ENCODE measurements at regions not wholly inside any gene's neighbourhood (a gene's known extent, or its start where the extent isn't known, plus 50 kb on each side); places are given as distances from the start of the nearest gene placed in this dataset.

DNA sequence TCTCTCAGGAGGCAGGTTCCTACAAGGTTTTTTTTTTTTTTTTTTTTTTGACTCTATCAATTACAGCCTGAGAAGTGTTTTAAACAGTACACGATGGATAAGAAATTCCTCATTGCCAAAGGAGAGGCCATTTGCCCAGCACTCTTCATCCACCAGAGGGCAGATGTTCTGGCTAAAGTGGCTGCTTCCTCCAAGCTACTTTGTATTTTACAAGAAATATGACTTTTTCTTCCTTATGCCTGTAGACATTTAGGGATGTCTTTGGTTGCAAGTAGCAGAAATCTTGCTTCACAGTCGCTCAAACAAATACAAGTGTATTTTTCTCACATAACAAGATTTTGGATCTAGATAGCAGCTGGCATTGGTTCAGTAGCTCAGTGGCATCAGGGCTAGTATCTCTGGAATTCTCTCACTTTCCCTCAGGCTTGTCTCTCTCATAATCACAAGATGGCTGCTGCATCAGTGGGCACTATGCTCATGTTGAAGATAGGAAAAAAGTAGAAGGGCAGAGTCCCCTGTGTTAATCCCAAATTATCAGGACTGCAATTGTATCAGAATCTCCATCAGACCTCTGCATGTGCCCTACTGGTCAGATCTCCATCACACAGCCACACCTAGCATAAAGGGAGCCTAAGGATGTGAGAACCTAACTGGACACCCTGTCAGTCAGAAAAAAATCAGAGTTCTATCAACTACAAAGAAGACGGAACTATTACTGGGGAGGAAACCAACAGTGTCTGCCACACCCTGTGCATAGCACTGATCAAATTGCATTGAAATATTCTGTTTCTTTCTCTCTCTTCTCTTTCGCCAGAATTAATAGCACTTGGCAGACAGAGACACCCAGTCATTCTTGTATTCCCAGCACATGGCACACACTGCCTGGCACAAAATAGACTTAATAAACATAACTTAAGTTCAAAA lies 138.9 kb upstream of the COL8A1 start:
- DNase-seq = peak; percentile 27 to 51

DNA sequence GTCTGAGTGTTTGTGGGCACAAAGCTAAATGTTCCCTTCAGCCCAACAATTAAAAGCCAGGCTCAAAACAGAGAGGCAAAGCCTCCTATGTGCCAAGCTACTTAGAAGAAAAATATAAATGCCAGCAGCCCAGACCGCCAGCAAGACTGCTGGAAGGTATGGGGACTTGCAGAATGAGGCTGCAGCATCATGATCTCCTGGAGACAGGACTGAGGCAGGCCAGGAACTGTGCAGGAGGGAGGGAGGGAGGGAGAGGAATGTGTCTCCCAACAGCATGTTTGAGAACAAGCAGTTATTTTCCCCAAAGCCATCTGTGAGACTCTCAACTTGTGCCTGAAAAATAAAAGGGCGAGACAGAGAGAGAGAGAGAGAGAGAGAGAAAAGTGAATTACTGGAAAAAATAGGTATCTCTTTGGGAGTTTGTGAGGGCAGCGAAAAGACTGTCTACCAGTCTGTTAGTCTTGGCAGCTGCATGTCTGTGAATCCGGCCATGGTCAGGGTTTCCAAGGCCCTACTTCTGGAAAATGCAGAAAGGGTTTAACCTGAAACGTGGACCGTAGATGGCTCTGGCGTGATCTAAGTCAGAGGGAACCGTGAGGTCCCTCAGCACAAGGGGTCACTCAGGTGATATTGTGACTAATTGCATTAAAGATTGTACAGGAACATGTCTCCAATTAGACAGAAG lies 139.7 kb upstream of the COL8A1 start:
- DNase-seq = no peak

DNA sequence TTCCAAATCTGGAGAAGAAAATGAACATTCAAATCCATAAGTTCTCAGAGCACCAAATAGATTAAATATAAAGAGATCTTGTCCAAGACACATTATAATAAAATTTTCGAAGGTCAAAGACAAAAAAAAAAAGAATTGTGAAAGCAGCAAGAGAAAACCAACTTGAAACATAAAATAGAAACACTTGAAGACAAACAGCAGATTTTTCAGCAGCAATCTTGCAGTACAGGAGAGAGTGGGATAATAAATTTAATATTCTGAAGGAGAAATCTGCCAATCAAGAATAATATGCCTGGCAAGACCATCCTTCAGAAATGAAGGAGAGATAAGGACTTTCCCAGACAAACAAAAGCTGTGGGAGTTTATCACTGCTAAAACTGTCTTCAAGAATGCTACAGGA lies 150.5 kb upstream of the COL8A1 start:
- DNase-seq = no peak

GRCh38 chr3:99485286-99485685 lies 153.1 kb upstream of the COL8A1 start:
- DNase-seq = no peak

DNA sequence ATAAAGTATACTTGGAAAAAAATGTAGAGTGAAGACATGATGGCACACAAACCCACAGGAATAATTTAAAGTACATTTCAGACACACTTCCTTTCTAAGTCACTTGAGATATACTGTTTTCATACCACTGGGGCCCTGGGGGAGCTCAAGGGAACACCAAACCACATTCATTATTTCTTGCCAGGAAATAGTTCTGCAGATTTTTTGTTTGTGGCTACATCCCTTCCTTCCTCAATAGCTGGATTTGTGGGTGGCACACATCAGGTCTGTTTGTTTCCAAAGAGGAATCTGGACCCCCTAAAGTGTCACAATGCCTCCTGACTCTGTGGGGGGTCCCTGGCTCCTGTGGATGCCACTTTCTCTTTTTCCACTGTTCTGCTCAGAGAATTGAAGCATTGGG lies 153.5 kb upstream of the COL8A1 start:
- DNase-seq = no peak

DNA sequence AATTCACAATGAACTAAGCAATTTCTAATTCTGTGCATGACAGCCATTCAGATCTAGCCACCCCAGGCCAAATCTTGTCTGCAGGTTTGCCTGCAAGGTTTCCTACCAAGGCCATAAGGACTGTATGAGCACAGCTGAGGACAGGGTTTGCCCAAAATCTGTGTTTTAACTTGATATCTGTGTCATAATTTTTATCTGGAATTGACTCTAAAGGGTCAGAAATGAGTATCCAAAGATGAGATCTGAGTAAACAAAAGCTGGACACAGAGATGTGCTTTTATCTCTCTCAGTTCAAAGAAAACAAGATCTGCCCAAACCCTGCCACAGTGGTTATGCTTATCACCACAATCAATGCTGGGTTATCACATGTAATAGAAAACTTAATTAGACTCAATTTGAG lies 154.6 kb upstream of the COL8A1 start:
- DNase-seq = no peak

GRCh38 chr3:99482191-99482590 lies 156.2 kb upstream of the COL8A1 start:
- no peak for DNase-seq

DNA sequence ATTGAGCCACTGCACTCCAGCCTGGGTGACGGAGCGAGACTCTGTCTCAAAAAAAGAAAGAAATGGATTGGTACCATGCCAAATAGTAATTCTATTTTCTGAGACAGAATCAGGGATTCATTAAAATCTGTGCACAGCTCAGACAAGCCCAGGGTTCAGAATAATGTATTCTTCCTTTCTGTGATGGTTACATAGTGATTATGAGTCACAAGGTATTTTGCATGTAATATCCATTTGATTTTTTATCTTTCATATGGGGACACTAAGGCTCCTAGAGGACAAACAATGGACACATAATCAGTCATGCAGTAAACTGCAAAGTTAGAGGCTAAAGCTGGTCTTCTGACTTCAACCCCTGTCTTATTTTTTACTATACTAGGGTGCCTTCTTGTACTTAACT lies 156.8 kb upstream of the COL8A1 start:
- DNase-seq = no peak

- DNase-seq = no peak
These were observed 158.6 kb upstream of the COL8A1 start for GRCh38 chr3:99479768-99480167.

GRCh38 chr3:99477650-99478049 lies 160.7 kb upstream of the COL8A1 start:
- no peak for DNase-seq

- no peak for DNase-seq
These were observed 163.2 kb upstream of the COL8A1 start for GRCh38 chr3:99475229-99475628.

- no peak for DNase-seq
These were observed 163.6 kb upstream of the COL8A1 start for GRCh38 chr3:99474776-99475175.

DNA sequence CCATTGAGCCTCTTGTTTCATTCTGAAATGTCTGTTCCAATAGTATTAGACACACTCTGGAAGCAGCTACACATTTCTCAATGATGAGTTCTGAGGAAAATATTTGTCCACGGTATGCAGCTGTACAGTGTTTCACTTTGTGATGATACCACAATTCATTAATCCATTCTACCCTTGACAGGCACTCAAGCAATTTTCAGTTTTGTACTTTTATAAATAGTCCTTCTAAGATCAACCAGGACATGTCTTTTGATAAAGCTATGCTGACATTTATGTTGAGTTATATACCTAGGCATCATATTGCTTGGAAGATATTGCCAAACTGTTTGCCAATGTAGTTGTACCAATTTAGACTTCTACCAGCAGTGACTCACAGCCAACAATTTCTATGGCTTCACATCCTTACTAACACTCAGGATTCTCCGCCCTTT lies 165.1 kb upstream of the COL8A1 start:
- no peak for DNase-seq

- no peak for DNase-seq
These were observed 166.0 kb upstream of the COL8A1 start for GRCh38 chr3:99472385-99472784.

GRCh38 chr3:99471353-99472323 lies 166.8 kb upstream of the COL8A1 start:
- no peak for DNase-seq

GRCh38 chr3:99470841-99471240 lies 167.6 kb upstream of the COL8A1 start:
- DNase-seq = no peak

- no peak for DNase-seq
These were observed 169.5 kb upstream of the COL8A1 start for GRCh38 chr3:99468918-99469317.

GRCh38 chr3:99467420-99467819 lies 171.0 kb upstream of the COL8A1 start:
- no peak for DNase-seq

DNA sequence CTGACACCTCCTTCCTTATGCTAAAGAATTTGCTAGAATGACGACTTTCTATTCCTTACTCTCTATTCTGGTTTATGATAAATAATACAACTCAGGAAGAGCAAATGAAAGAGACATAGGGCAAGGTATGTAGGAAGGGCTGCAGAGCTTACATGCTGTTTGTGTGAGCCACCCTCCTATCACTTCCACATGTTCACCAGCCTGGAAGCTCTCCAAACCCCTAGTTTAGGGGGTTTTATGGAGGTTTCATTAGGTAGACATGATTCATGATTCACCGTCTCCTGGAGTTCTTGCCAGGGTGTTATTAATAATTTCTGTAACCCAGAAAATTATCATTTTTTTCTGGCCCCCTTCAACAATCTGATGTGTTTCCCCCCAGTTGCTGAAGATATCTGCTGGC lies 172.1 kb upstream of the COL8A1 start:
- DNase-seq = no peak

DNA sequence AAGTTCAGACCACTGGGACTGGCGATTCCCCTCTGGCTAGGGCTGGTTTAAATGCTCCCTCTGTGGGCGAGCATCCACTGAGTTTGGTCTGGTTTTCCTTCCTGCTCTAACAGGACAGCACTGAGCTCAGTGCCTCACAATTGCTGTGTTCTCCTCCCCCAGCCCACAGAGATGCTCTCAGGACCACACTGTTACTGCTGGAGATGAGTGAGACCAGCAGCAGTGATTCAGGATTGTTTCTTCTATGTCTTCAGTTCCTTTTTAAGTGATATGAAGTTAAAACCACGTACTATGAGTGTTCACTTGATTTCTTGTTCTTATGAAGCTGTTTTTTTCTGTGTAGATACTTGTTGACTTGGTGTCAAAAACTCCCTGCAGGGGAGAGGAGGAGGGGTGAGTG lies 180.4 kb upstream of the COL8A1 start:
- DNase-seq = no peak

DNA sequence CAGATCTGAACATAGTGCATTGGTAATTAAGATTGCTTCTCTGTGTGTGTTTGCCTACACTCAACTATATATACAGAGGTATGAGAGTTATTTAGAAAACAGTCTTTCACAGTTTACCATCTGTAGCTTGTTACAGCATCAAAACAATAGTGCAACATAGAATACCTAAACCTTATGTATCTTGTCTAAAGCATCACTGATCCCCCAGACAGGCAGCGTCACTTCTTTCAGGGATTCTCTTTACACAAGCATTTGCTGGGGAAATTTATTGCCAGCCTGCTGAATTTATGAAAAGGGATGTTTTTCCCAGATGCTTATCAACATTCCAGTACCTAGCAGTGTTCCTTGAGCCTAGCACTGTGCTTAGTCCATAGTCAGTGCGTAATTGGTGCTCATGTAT lies 195.8 kb upstream of the COL8A1 start:
- no peak for DNase-seq

DNA sequence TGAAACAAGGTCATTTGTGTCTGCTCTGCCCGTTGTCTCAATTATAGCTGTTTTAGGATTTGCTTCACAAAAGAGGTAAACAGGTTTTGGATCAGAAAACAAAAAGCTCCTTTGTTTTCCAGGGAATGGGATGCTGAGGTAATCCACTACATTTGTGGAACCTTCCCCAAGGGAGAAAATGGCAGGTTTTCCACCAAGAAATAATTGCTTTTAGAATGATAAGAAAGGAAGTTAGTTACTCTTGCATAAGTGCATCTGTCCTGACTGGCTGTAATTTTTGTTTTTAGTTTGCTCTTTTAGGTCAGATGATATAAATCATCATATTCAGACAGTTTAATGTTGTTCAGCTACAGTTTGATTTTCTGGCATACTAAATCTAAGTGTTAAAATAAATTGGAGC lies 198.5 kb upstream of the COL8A1 start:
- no peak for DNase-seq

DNA sequence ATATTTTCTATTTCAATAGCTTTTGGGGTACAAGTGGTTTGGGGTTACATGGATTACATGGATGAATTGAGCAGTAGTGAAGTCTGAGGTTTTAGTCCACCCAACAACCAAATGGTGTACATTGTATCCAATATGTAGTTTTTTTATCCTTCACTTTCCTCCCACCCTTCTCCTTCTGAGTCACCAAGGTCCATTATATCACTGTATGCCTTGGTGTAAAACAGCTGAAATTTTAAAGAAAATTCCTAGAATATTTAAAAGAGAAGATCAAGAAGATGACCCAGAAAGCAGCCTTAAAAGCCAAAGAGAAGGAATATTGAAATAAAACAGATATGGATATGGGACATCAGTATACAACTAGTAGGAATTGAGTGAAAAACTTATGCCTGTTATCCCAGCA lies 204.2 kb upstream of the COL8A1 start:
- DNase-seq = no peak
